B cell (primary cell): ENCODE measurements at regions not wholly inside any gene's neighbourhood (a gene's known extent, or its start where the extent isn't known, plus 50 kb on each side); places are given as distances from the start of the nearest gene placed in this dataset.

Source experiments
- ATAC-seq: fragments of 200-7000 bp; cut with Tn5 transposase; one replicate; pipeline ENCODE4 v1.10.0; 2021; ENCODE audit warnings: low read depth, mild to moderate bottlenecking, moderate number of reproducible peaks, moderate library complexity
- CTCF ChIA-PET: fragments of 350-600 bp; sonication (Branson Sonifier 250); formaldehyde crosslinking; loops from one replicate; lab custom pipeline; 2021; ENCODE audit warnings: antibody characterized with exemption, inconsistent platforms; lab: Charles Lee
- POLR2A ChIA-PET: fragments of 350-600 bp; sonication (Branson Sonifier 250); formaldehyde crosslinking; loops from one replicate; lab custom pipeline; 2021; ENCODE audit warnings: antibody characterized with exemption; lab: Charles Lee
- DNase-seq: peaks from one replicate; pipeline ENCODE4 v3.0.0; 2013
- H2AFZ ChIP-seq: 2 replicates; pipeline ENCODE4 v1.6.1; 2012; ENCODE audit warnings: mild to moderate bottlenecking, low read depth, low read length; ENCODE audit not compliant: insufficient read depth, poor library complexity, severe bottlenecking
- H3K27ac ChIP-seq, 2 donors: 1 replicate in 1 of 2; 2 replicates in 1 of 2; pipeline ENCODE4 v1.5.1; 2012 to 2013; ENCODE audit warnings: low read length in 2 of 2, mild to moderate bottlenecking in 2 of 2, moderate library complexity in 1 of 2
- H3K27me3 ChIP-seq, 4 experiments: fragments of 200-600 bp in 1 of 4; sonication (generic) in 1 of 4; replicated peaks in 1 of 4; 1 replicate in 2 of 4; 2 replicates in 2 of 4; pipeline versions ENCODE4 v1.6.1 to v1.7.0; 2013 to 2016; ENCODE audit warnings: low read length in 3 of 4, mild to moderate bottlenecking in 2 of 4, mixed read lengths in 1 of 4, moderate library complexity in 1 of 4; ENCODE audit not compliant: insufficient read depth in 4 of 4, control insufficient read depth in 3 of 4; ENCODE audit errors: control extremely low read depth in 1 of 4
- H3K36me3 ChIP-seq, 2 experiments: replicated peaks in 1 of 2; 1 replicate in 1 of 2; 2 replicates in 1 of 2; pipeline versions ENCODE4 v1.6.1 to v1.7.1; 2013; ENCODE audit warnings: low read length in 1 of 2; ENCODE audit not compliant: insufficient read depth in 2 of 2, control insufficient read depth in 1 of 2; ENCODE audit errors: control extremely low read depth in 1 of 2, extremely low read depth in 1 of 2
- H3K4me1 ChIP-seq, 2 donors: fragments of 200-600 bp in 1 of 2; sonication (generic) in 1 of 2; 1 replicate in 1 of 2; 2 replicates in 1 of 2; pipeline versions ENCODE4 v1.5.1 to v1.6.1; 2013 to 2017; ENCODE audit warnings: low read length in 2 of 2; ENCODE audit not compliant: control insufficient read depth in 2 of 2, insufficient read depth in 2 of 2
- H3K4me2 ChIP-seq: replicated peaks from 2 replicates; pipeline ENCODE3; 2012; ENCODE audit warnings: mild to moderate bottlenecking, low read depth, low read length; ENCODE audit not compliant: poor library complexity, severe bottlenecking
- H3K4me3 ChIP-seq, 5 experiments: fragments of 200-600 bp in 1 of 5; sonication (generic) in 1 of 5; 1 replicate in 3 of 5; 2 replicates in 2 of 5; pipeline versions ENCODE4 v1.5.1 to v1.7.0; 2011 to 2016; ENCODE audit warnings: low read length in 4 of 5, mild to moderate bottlenecking in 4 of 5, low read depth in 2 of 5, control low read depth in 1 of 5, moderate library complexity in 1 of 5; ENCODE audit not compliant: insufficient read depth in 1 of 5; ENCODE audit errors: control extremely low read depth in 1 of 5, extremely low read depth in 1 of 5
- H3K79me2 ChIP-seq: fragments of 200-600 bp; sonication (generic); one replicate; pipeline ENCODE4 v1.6.0; 2016; ENCODE audit warnings: low read length; ENCODE audit not compliant: control insufficient read depth, insufficient read depth
- H3K9ac ChIP-seq: fragments of 200-600 bp; sonication (generic); 2 replicates; pipeline ENCODE4 v1.6.1; 2017; ENCODE audit warnings: mild to moderate bottlenecking, low read length, moderate library complexity
- H3K9me3 ChIP-seq, 3 donors: one replicate each; pipeline versions ENCODE4 v1.6.1 to v1.7.1; 2013; ENCODE audit warnings: low read length in 2 of 3; ENCODE audit not compliant: control insufficient read depth in 2 of 3, insufficient read depth in 1 of 3; ENCODE audit errors: control extremely low read depth in 1 of 3
- H4K20me1 ChIP-seq: 2 replicates; pipeline ENCODE4 v1.6.0; 2012; ENCODE audit warnings: mild to moderate bottlenecking, low read length; ENCODE audit not compliant: insufficient read depth, control insufficient read depth, poor library complexity, severe bottlenecking
- H3K27ac Mint-ChIP-seq: one replicate; pipeline ENCODE4 v1.8.0; 2021; ENCODE audit warnings: mixed read lengths
- H3K27me3 Mint-ChIP-seq: one replicate; pipeline ENCODE4 v1.8.0; 2021; ENCODE audit warnings: mixed read lengths
- H3K4me1 Mint-ChIP-seq: one replicate; pipeline ENCODE4 v1.8.0; 2021; ENCODE audit warnings: mixed read lengths
- H3K4me3 Mint-ChIP-seq: one replicate; pipeline ENCODE4 v1.8.0; 2021; ENCODE audit warnings: mixed read lengths
- H3K9me3 Mint-ChIP-seq: one replicate; pipeline ENCODE4 v1.8.0; 2022; ENCODE audit warnings: mixed read lengths; ENCODE audit not compliant: insufficient read depth
- CTCF ChIP-seq: fragments of 200-600 bp; IDR thresholded peaks from one replicate; pipeline ENCODE4 v1.8.0; 2022; ENCODE audit warnings: antibody characterized with exemption, mild to moderate bottlenecking
- EZH2 ChIP-seq: IDR thresholded peaks from 2 replicates; pipeline ENCODE4 v1.6.1; 2012; ENCODE audit warnings: borderline replicate concordance, low read depth, mild to moderate bottlenecking, moderate library complexity, low read length; ENCODE audit not compliant: insufficient read depth, poor library complexity, severe bottlenecking
- WGBS: methylation state at CpG from one replicate; pipeline ENCODE4 v1.1.5; 2013; ENCODE audit warnings: missing lambda C conversion rate; ENCODE audit not compliant: insufficient coverage; 5-methylcytosine and 5-hydroxymethylcytosine counted together
- intact Hi-C: fragments of 100-400 bp; cut with micrococcal nuclease; formaldehyde crosslinking; loops from one replicate; pipeline ENCODE4 v1.10.0; 2022

- Mint-ChIP-seq H3K4me3 (no peak overlapping the region), H3K9me3 (no peaks in the 10 kb centered on the region), H3K27me3 (no peaks in the 10 kb centered on the region), H3K27ac (no peak overlapping the region), H3K4me1 (no peaks in the 10 kb centered on the region)
- H3K9ac ChIP-seq: no peak overlapping the region
- H3K27ac ChIP-seq: no peak overlapping the region
- no peaks in the 10 kb centered on the region for H3K36me3 ChIP-seq
- H3K27me3 ChIP-seq: no peaks in the 10 kb centered on the region
- H4K20me1 ChIP-seq: no peaks in the 10 kb centered on the region
- H3K4me1 ChIP-seq: no peaks in the 10 kb centered on the region
- ChIA-PET POLR2A (no interaction called here), CTCF (no interaction called here)
- no peak overlapping the region for H3K4me2 ChIP-seq
- WGBS: 92% methylated on average over 2 of the region's 6 CpGs
- H2AFZ ChIP-seq: no peak overlapping the region
- DNase-seq (no peak), ATAC-seq (no peak)
- H3K79me2 ChIP-seq: no peaks in the 10 kb centered on the region
- intact Hi-C loops: no loop called here
- no peaks in the 10 kb centered on the region for H3K9me3 ChIP-seq
- TF ChIP-seq CTCF (no peak), EZH2 (no peak)
- no peak overlapping the region for H3K4me3 ChIP-seq
Observed at GRCh38 chr1:208778417-208778816, 534.2 kb upstream of the PLXNA2 start.

GRCh38 chr1:208781391-208782045 lies 537.3 kb upstream of the PLXNA2 start:
- Histone ChIP-seq H3K27me3 (no peaks in the 10 kb centered on the region), H3K4me3 (no peak overlapping the region), H3K79me2 (no peaks in the 10 kb centered on the region), H2AFZ (no peak overlapping the region), H4K20me1 (no peaks in the 10 kb centered on the region), H3K4me2 (no peak overlapping the region), H3K9ac (no peak overlapping the region), H3K4me1 (no peaks in the 10 kb centered on the region), H3K36me3 (no peaks in the 10 kb centered on the region), H3K9me3 (no peaks in the 10 kb centered on the region), H3K27ac (no peak overlapping the region)
- no peaks in the 10 kb centered on the region for H3K4me1 Mint-ChIP-seq
- WGBS: 100% methylated on average over 1 of the region's 3 CpGs
- DNase-seq: no peak
- TF ChIP-seq EZH2 (no peak), CTCF (no peak)
- POLR2A ChIA-PET: no interaction called here
- H3K27me3 Mint-ChIP-seq: no peaks in the 10 kb centered on the region
- CTCF ChIA-PET: no interaction called here
- intact Hi-C loops: no loop called here
- no peaks in the 10 kb centered on the region for H3K9me3 Mint-ChIP-seq
- ATAC-seq: no peak
- H3K27ac Mint-ChIP-seq: no peak overlapping the region
- no peak overlapping the region for H3K4me3 Mint-ChIP-seq
